ENCODE measurements at regions not wholly inside any gene's neighbourhood (a gene's known extent, or its start where the extent isn't known, plus 50 kb on each side); places are given as distances from the start of the nearest gene placed in this dataset.

GRCh38 chr9:101796044-101796443 lies 57.6 kb upstream of the GRIN3A start:
- Histone ChIP-seq H3K27me3 (no peaks in the 10 kb centered on the region), H3K9me3 (no peaks in the 10 kb centered on the region), H3K36me3 (no peaks in the 10 kb centered on the region), H3K4me3 (no peak overlapping the region), H3K27ac (no peak overlapping the region), H3K4me1 (no peaks in the 10 kb centered on the region)
- TF ChIP-seq POLR2A (IDR thresholded peaks at IDR 0.05) (no peak), CTCF (IDR thresholded peaks at IDR 0.05) (no peak), POLR2AphosphoS5 (IDR thresholded peaks at IDR 0.05) (no peak), EP300 (IDR thresholded peaks at IDR 0.05; ENCODE audit: low read depth) (no peak)
- no peak for DNase-seq
- in situ Hi-C loops (cut with MboI; ENCODE audit: low pct_ligation_motif_present in 1 of 4, low pct_unique_long_range_greater_than_20kb in 1 of 4, low sequenced_read_pairs in 3 of 4) (no loop called here), intact Hi-C loops (cut with DNase I; ENCODE audit: low total_unique reads) (no loop called here)
- 58 to 63% methylated on average over 5 of the region's 5 CpGs for WGBS, 2 donors (ENCODE audit: low coverage in 1 of 2)

- intact Hi-C loops (cut with DNase I; ENCODE audit: low total_unique reads), result no loop called here
Measured at GRCh38 chr9:101795147-101795546, 56.7 kb upstream of the GRIN3A start.

GRCh38 chr9:101792475-101792874 lies 54.0 kb upstream of the GRIN3A start:
- H3K4me1 ChIP-seq, result no peaks in the 10 kb centered on the region
- in situ Hi-C loops (cut with MboI; ENCODE audit: low pct_ligation_motif_present in 1 of 4, low pct_unique_long_range_greater_than_20kb in 1 of 4, low sequenced_read_pairs in 3 of 4) (no loop called here), intact Hi-C loops (cut with DNase I; ENCODE audit: low total_unique reads) (no loop called here)
- TF ChIP-seq POLR2AphosphoS5 (IDR thresholded peaks at IDR 0.05) (no peak), CTCF (IDR thresholded peaks at IDR 0.05) (no peak), POLR2A (IDR thresholded peaks at IDR 0.05) (no peak), EP300 (IDR thresholded peaks at IDR 0.05; ENCODE audit: low read depth) (no peak)
- DNase-seq, result no peak
- H3K9me3 ChIP-seq, result no peaks in the 10 kb centered on the region
- H3K36me3 ChIP-seq, result no peaks in the 10 kb centered on the region
- no peak overlapping the region for H3K27ac ChIP-seq
- no peaks in the 10 kb centered on the region for H3K27me3 ChIP-seq
- no peak overlapping the region for H3K4me3 ChIP-seq
- WGBS, 2 donors (ENCODE audit: low coverage in 1 of 2), result 60 to 72% methylated on average over 3 of the region's 3 CpGs

More at GRCh38 chr9:101795147-101795546, 56.7 kb upstream of the GRIN3A start:
- Histone ChIP-seq H3K9me3 (no peaks in the 10 kb centered on the region), H3K27ac (no peak overlapping the region), H3K4me1 (no peaks in the 10 kb centered on the region), H3K4me3 (no peak overlapping the region), H3K27me3 (no peaks in the 10 kb centered on the region), H3K36me3 (no peaks in the 10 kb centered on the region)
- WGBS, 2 donors (ENCODE audit: low coverage in 1 of 2), result 60 to 73% methylated on average over 2 of the region's 2 CpGs
- DNase-seq, result no peak
- TF ChIP-seq POLR2AphosphoS5 (IDR thresholded peaks at IDR 0.05) (no peak), EP300 (IDR thresholded peaks at IDR 0.05; ENCODE audit: low read depth) (no peak), POLR2A (IDR thresholded peaks at IDR 0.05) (no peak), CTCF (IDR thresholded peaks at IDR 0.05) (no peak)
- in situ Hi-C loops (cut with MboI; ENCODE audit: low pct_ligation_motif_present in 1 of 4, low pct_unique_long_range_greater_than_20kb in 1 of 4, low sequenced_read_pairs in 3 of 4), result no loop called here

- Histone ChIP-seq H3K27ac (no peak overlapping the region), H3K4me1 (no peaks in the 10 kb centered on the region), H3K4me3 (no peak overlapping the region), H3K36me3 (no peaks in the 10 kb centered on the region), H3K27me3 (no peaks in the 10 kb centered on the region), H3K9me3 (no peaks in the 10 kb centered on the region)
- in situ Hi-C loops (cut with MboI; ENCODE audit: low pct_ligation_motif_present in 1 of 4, low pct_unique_long_range_greater_than_20kb in 1 of 4, low sequenced_read_pairs in 3 of 4) (no loop called here), intact Hi-C loops (cut with DNase I; ENCODE audit: low total_unique reads) (no loop called here)
- TF ChIP-seq CTCF (IDR thresholded peaks at IDR 0.05), result peak; percentile 26 to 59 (median 51)
- no peak for TF ChIP-seq EP300 (IDR thresholded peaks at IDR 0.05; ENCODE audit: low read depth)
- no peak for TF ChIP-seq POLR2A (IDR thresholded peaks at IDR 0.05)
- TF ChIP-seq POLR2AphosphoS5 (IDR thresholded peaks at IDR 0.05), result no peak
- peak; percentile 58 for DNase-seq
- WGBS, 2 donors (ENCODE audit: low coverage in 1 of 2), result 8 to 19% methylated on average over 3 of the region's 3 CpGs
Measured at GRCh38 chr9:101791938-101792337, 53.5 kb upstream of the GRIN3A start.

Data from transverse colon (tissue), 4 donors.